ENCODE measurements at regions not wholly inside any gene's neighbourhood (a gene's known extent, or its start where the extent isn't known, plus 50 kb on each side); places are given as distances from the start of the nearest gene placed in this dataset.

- TF ChIP-seq RCOR1 (IDR thresholded peaks at IDR 0.05; ENCODE audit: borderline replicate concordance in 1 of 2, low read depth in 2 of 2, low read length in 2 of 2) (no peak), ASH1L (IDR thresholded peaks at IDR 0.05; ENCODE audit: borderline replicate concordance, low read depth, partially characterized antibody) (no peak), BRF2 (IDR thresholded peaks at IDR 0.05; ENCODE audit: borderline replicate concordance, insufficient read depth, insufficient read length) (no peak), MXD1 (CRISPR knock-in tag; IDR thresholded peaks at IDR 0.05; ENCODE audit: borderline replicate concordance, poor library complexity, severe bottlenecking) (no peak)
These were observed 260.1 kb upstream of the DPPA4 start for GRCh38 chr3:109597444-109597843.

Data from K562 (cell line).